Gastroesophageal sphincter (tissue), 4 donors: ENCODE measurements at regions not wholly inside any gene's neighbourhood (a gene's known extent, or its start where the extent isn't known, plus 50 kb on each side); places are given as distances from the start of the nearest gene placed in this dataset.

ENCODE experiments used
- ATAC-seq: fragments of 150-250 bp; one replicate; pipeline ENCODE4 v1.9.1; 2016; ENCODE audit warnings: mild to moderate bottlenecking, moderate library complexity
- H3K27ac ChIP-seq, 4 donors: fragments of 200-600 bp; sonication (generic) in 3 of 4; 1 replicate in 3 of 4; 2 replicates in 1 of 4; pipeline ENCODE4 v1.5.1; 2016 to 2019
- H3K27me3 ChIP-seq: fragments of 200-600 bp; sonication (generic); one replicate; pipeline ENCODE4 v1.5.1; 2019
- H3K36me3 ChIP-seq, 2 donors: fragments of 200-600 bp; sonication (generic); one replicate each; pipeline ENCODE4 v1.5.1; 2019; ENCODE audit warnings: control low read depth in 1 of 2
- H3K4me1 ChIP-seq, 3 donors: fragments of 200-600 bp; sonication (generic); 1 replicate in 2 of 3; 2 replicates in 1 of 3; pipeline ENCODE4 v1.5.1; 2016 to 2019; ENCODE audit warnings: control low read depth in 2 of 3
- H3K4me3 ChIP-seq, 2 donors: fragments of 200-600 bp; sonication (generic); one replicate each; pipeline ENCODE4 v1.5.1; 2019; ENCODE audit warnings: mild to moderate bottlenecking in 1 of 2, moderate library complexity in 1 of 2
- H3K9me3 ChIP-seq, 3 donors: fragments of 200-600 bp; sonication (generic); one replicate each; pipeline ENCODE4 v1.5.1; 2017 to 2019; ENCODE audit warnings: control low read depth in 2 of 3
- EP300 ChIP-seq: sonication (generic); formaldehyde crosslinking; IDR thresholded peaks from one replicate; pipeline ENCODE4 v1.6.1; 2017; ENCODE audit warnings: antibody characterized with exemption, mild to moderate bottlenecking
- POLR2A ChIP-seq, 2 donors: fragments of 450-650 bp; IDR thresholded peaks; one replicate each; pipeline ENCODE4 v1.6.1; 2017; ENCODE audit warnings: antibody characterized with exemption in 2 of 2, mild to moderate bottlenecking in 2 of 2, moderate library complexity in 1 of 2
- POLR2AphosphoS5 ChIP-seq: sonication (generic); formaldehyde crosslinking; IDR thresholded peaks from one replicate; pipeline ENCODE4 v1.6.1; 2017; ENCODE audit warnings: antibody characterized with exemption
- whole genome bisulfite sequencing, 2 donors: methylation state at CpG; one replicate each; pipeline ENCODE4 v1.1.5; 2018; ENCODE audit warnings: low coverage in 1 of 2; 5-methylcytosine and 5-hydroxymethylcytosine counted together
- TF ChIP-seq, protein P1 (sequence below), 4 experiments: fragments of 200-600 bp in 2 of 4; fragments of 450-650 bp in 2 of 4; sonication (generic) in 1 of 4; IDR thresholded peaks; one replicate each; pipeline ENCODE4 v1.5.1; 2017 to 2019; ENCODE audit warnings: antibody characterized with exemption in 4 of 4, mild to moderate bottlenecking in 2 of 4, moderate library complexity in 2 of 4

DNA sequence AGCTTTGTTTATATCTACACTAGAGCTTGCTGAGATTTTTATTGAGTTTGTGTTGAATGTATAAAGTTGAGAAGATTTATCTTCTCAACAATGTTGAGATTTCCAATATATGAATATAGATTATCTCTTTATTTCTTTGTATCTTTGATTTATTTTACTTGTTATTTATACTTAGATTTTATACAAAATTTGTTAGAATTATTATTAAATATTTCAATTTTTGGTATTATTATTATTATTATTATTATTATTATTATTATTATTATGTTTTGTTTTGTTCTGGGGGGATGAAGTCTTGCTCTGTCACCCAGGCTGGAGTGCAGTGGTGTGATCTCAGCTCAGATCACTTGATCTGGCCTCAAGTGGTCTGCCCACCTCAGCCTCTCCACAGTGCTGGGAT is 322.5 kb downstream of the PPARGC1A start:
- H3K36me3 ChIP-seq: no peaks in the 10 kb centered on the region
- no peaks in the 10 kb centered on the region for H3K4me1 ChIP-seq
- TF ChIP-seq EP300 (no peak), POLR2AphosphoS5 (no peak), POLR2A (IDR thresholded peaks at IDR 0.05) (no peak)
- TF ChIP-seq, protein P1, sequence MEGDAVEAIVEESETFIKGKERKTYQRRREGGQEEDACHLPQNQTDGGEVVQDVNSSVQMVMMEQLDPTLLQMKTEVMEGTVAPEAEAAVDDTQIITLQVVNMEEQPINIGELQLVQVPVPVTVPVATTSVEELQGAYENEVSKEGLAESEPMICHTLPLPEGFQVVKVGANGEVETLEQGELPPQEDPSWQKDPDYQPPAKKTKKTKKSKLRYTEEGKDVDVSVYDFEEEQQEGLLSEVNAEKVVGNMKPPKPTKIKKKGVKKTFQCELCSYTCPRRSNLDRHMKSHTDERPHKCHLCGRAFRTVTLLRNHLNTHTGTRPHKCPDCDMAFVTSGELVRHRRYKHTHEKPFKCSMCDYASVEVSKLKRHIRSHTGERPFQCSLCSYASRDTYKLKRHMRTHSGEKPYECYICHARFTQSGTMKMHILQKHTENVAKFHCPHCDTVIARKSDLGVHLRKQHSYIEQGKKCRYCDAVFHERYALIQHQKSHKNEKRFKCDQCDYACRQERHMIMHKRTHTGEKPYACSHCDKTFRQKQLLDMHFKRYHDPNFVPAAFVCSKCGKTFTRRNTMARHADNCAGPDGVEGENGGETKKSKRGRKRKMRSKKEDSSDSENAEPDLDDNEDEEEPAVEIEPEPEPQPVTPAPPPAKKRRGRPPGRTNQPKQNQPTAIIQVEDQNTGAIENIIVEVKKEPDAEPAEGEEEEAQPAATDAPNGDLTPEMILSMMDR (IDR thresholded peaks at IDR 0.05): no peak
- H3K4me3 ChIP-seq: no peak overlapping the region
- no peak for ATAC-seq
- no peak overlapping the region for H3K27ac ChIP-seq
- H3K27me3 ChIP-seq: no peaks in the 10 kb centered on the region
- H3K9me3 ChIP-seq: no peaks in the 10 kb centered on the region

DNA sequence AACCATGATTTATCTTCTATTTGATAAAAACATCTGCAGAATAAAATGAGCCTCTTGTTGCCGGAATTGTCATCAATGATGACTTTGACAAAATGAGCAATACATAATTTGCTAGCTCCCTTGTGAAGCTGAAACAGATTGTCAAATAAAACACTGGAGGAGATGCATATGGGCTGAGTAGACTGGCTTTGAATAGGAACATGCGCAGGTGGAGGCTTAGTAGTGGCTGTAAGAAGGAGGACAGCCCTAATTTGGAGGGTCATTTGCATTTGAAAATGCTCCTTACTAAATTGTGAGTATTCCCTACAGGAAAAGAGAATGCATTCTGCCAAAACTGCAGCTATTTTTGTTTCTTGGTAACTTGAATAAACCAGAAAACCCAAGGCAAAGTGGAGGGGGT is 329.1 kb downstream of the PPARGC1A start:
- 89 to 90% methylated on average over 2 of the region's 2 CpGs for WGBS, 2 donors
- TF ChIP-seq POLR2AphosphoS5 (no peak), POLR2A (IDR thresholded peaks at IDR 0.05) (no peak), EP300 (no peak)
- TF ChIP-seq, protein P1 (IDR thresholded peaks at IDR 0.05): no peak
- H3K9me3 ChIP-seq: no peaks in the 10 kb centered on the region
- no peaks in the 10 kb centered on the region for H3K4me1 ChIP-seq
- no peak for ATAC-seq
- H3K27ac ChIP-seq: no peak overlapping the region
- no peaks in the 10 kb centered on the region for H3K36me3 ChIP-seq
- no peak overlapping the region for H3K4me3 ChIP-seq
- no peaks in the 10 kb centered on the region for H3K27me3 ChIP-seq

DNA sequence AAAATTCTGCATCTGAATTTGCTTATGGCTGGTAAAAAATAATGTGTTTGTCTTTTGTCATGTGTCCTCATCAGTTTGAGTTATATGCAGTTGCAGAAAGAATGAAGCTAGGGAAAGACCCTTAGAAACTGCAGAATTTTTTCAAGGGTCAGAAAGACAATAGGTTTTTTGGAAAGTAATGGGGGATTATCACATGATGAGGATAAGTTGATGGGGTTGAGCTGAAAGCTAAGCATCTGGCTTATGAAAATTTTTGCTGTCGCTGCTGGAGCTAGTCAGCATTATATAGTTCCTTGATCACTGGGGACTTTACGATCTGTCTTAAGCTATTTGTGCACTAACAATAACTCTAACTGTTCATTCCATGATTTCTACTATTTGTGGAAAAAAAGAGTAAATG is 331.7 kb downstream of the PPARGC1A start:
- no peaks in the 10 kb centered on the region for H3K4me1 ChIP-seq
- H3K27me3 ChIP-seq: no peaks in the 10 kb centered on the region
- peaks cover 0 to 15% (median 0%) of the 10 kb centered on the region in 3 donors for H3K9me3 ChIP-seq
- H3K36me3 ChIP-seq: no peaks in the 10 kb centered on the region
- no peak for ATAC-seq
- WGBS, 2 donors: 71 to 94% methylated on average over 2 of the region's 2 CpGs
- TF ChIP-seq EP300: no peak
- TF ChIP-seq POLR2A (IDR thresholded peaks at IDR 0.05): no peak
- TF ChIP-seq, protein P1 (IDR thresholded peaks at IDR 0.05): no peak
- no peak for TF ChIP-seq POLR2AphosphoS5
- H3K27ac ChIP-seq: no peak overlapping the region
- no peak overlapping the region for H3K4me3 ChIP-seq

DNA sequence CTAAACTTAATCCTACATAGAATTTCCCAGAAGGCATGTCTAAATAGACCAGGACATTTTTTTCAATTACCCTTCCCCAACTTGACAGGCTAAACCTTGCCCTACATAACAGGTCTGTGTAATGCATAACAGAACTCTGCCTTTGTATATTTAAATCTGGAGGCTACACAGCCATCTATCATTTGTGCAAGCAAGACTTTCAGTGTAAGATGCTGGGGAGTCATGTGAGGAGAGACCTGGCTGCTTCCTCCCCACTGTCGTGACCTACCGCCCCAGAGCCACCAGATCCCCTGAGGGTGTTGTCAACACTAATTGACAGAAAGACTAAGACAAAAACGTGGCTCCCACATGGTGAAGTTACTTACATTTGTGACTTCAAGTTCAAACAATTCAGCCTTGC is 342.2 kb downstream of the PPARGC1A start:
- Histone ChIP-seq H3K4me3 (no peak overlapping the region), H3K9me3 (no peaks in the 10 kb centered on the region), H3K36me3 (no peaks in the 10 kb centered on the region), H3K27me3 (no peaks in the 10 kb centered on the region), H3K27ac (no peak overlapping the region), H3K4me1 (no peaks in the 10 kb centered on the region)
- TF ChIP-seq, protein P1 (IDR thresholded peaks at IDR 0.05): no peak
- TF ChIP-seq EP300 (no peak), POLR2AphosphoS5 (no peak), POLR2A (IDR thresholded peaks at IDR 0.05) (no peak)
- ATAC-seq: no peak
- 14 to 37% methylated on average over 2 to 3 of the region's 3 CpGs for WGBS, 2 donors

DNA sequence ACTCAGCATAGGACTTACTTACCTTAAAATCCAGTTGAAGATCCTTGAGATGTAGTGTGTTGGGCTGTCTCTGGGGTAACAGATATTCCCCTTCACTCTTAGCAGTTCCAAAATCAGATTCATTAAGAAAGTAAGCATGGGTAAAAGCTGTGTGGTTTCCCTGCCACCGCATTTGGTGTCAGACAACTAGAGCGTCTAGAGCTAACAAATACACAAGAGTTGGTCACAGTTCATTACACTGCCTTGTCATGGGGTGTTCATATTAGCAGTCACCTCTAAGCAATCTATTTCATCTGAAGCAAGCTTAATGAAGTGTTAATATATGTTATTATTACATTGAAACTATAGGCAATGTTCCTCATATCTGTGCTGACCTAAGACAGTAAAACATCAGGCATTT is 342.8 kb downstream of the PPARGC1A start:
- H3K27me3 ChIP-seq: no peaks in the 10 kb centered on the region
- H3K36me3 ChIP-seq: no peaks in the 10 kb centered on the region
- no peak overlapping the region for H3K27ac ChIP-seq
- no peaks in the 10 kb centered on the region for H3K4me1 ChIP-seq
- TF ChIP-seq POLR2A (IDR thresholded peaks at IDR 0.05) (no peak), POLR2AphosphoS5 (no peak), EP300 (no peak)
- TF ChIP-seq, protein P1 (IDR thresholded peaks at IDR 0.05): no peak
- 90 to 92% methylated on average over 1 to 2 of the region's 2 CpGs for WGBS, 2 donors
- no peaks in the 10 kb centered on the region for H3K9me3 ChIP-seq
- no peak overlapping the region for H3K4me3 ChIP-seq
- ATAC-seq: no peak
